ENCODE measurements at regions not wholly inside any gene's neighbourhood (a gene's known extent, or its start where the extent isn't known, plus 50 kb on each side); places are given as distances from the start of the nearest gene placed in this dataset.
A peak's percentile ranks its signal among the peaks of the same experiment; 100 is the strongest.
"Not testable (repeated sequence)": the region's sequence is repeated elsewhere in the genome, so short reads cannot be mapped to it uniquely, and the experiment has no call there.

- DNase-seq = not testable (repeated sequence)
These were observed 141.1 kb downstream of the SLCO4C1 start for GRCh38 chr5:102154791-102155605.

GRCh38 chr5:102154291-102154690 is 141.8 kb downstream of the SLCO4C1 start:
- DNase-seq = no peak

DNA sequence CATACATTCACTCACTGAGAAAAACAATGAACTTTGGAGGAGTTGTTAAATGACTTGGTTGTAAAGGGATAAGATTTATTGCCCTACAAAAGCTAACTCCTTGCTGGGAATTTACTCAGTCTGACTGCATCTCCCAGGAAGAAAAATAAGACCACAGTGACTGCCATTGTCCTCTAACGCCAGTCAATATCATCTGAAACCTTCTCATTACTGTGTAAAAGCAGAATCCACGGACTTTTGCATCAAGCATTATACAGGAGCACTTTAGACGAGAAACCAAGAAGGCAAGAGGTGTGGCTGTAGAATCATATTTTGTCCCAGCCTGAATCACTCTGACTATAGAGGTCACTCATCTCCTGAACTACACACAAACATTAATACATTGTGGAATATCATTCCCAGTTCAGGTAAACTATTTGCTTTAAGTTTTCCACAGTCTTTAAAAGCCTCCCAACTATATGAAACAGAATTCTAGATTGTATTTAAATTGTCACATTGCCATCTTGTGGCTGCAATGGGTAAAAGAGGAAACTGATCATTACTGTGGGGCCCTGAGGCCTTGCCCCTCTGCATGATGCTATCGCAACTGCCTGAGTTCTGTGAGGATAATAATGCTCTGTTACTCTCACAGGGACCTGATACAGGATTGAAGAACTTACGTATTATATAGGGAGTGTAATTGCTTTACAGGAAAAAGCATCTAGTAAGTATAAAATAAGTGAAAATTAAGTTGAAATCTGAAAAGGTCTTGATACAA is 142.9 kb downstream of the SLCO4C1 start:
- DNase-seq = peak; percentile 33

- no peak for DNase-seq
These were observed 157.1 kb downstream of the SLCO4C1 start for GRCh38 chr5:102139029-102139428.

GRCh38 chr5:102138243-102138653 is 157.8 kb downstream of the SLCO4C1 start:
- DNase-seq = no peak

GRCh38 chr5:102130890-102131289 is 165.2 kb downstream of the SLCO4C1 start:
- no peak for DNase-seq

DNA sequence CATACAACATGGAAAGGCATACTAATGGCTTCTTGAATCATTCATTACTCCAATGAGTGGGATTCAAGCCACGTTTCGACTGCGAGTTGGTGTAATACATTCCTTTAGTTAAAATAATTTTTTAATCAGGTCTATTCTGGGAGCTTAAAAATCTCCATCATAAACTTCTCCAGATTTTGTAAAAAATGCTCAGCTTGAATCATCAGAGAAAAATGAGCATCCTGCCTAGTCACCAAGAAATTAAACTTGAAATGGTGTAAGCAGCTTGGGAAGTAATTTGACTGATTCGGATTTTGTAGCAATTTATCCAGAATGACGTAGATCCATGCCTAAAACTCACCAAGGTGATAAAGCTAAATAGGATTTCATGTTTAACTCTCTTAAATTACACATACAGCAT is 165.7 kb downstream of the SLCO4C1 start:
- no peak for DNase-seq

GRCh38 chr5:102119252-102119651 is 176.8 kb downstream of the SLCO4C1 start:
- no peak for DNase-seq

- DNase-seq = no peak
These were observed 180.3 kb downstream of the SLCO4C1 start for GRCh38 chr5:102115736-102116135.

- no peak for DNase-seq
These were observed 181.5 kb downstream of the SLCO4C1 start for GRCh38 chr5:102114525-102115069.

GRCh38 chr5:102107865-102108264 is 188.2 kb downstream of the SLCO4C1 start:
- DNase-seq = no peak

DNA sequence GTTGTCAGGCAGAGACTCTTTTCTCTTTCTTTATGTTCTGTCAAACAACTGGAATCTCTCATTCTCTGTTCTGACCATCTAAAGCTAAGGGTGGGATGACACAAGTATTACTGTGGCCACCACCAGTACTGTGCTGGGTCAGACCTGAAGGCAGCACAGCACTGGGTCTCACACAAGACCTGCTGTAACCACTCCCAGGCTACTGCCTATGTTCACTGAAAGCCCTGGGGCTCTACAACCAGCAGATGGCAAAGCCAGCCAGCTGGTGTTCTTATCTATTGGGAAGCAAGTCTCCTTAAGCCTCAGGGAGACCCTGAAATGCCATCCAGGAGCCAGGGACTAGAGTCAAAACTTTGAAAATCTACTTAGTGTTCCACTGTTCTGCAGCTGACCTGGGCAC is 189.5 kb downstream of the SLCO4C1 start:
- DNase-seq = no peak

- no peak for DNase-seq
These were observed 196.2 kb downstream of the SLCO4C1 start for GRCh38 chr5:102099766-102100331.

GRCh38 chr5:102099083-102099482 is 197.0 kb downstream of the SLCO4C1 start:
- DNase-seq = not testable (repeated sequence)

GRCh38 chr5:102098606-102099005 is 197.5 kb downstream of the SLCO4C1 start:
- not testable (repeated sequence) for DNase-seq

- no peak for DNase-seq
These were observed 205.3 kb downstream of the SLCO4C1 start for GRCh38 chr5:102090770-102091169.

DNA sequence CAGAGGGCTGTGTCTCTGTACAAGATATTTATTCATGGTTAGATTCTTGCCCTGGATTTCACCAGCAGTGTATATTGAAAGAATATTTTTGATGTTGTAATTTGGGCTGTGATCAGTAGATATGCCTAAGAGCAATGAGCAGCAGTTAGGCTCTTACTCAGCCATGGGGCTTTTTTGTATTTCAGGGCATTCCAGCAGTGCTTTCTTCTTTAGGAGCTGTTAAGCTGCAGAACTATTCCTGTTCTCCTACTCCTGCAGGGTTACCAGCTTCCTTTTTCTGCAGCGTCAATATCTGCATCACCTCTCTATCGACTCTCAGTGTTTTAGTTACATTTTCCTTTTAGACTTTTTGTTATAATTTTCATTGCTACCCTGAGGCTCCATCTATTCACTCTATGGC is 206.2 kb downstream of the SLCO4C1 start:
- DNase-seq = no peak

DNA sequence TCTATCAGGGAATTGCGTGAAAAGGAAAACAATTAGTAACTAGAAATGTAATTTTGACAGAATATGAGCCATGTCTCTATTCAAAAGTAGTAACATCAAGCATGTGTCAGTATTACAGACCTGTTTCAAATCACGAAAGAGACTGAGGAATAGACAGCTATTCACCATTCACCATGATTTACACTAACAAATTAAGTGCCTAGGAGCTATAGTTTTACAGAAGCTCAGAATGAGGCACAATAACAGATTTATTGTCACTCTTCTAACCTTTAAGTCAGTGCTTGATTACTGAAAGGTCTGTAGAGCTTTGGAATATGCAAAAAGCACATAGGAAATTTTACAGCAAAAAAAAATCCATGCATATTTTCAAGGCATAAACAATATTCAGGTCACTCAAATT is 208.2 kb downstream of the SLCO4C1 start:
- DNase-seq = no peak

DNA sequence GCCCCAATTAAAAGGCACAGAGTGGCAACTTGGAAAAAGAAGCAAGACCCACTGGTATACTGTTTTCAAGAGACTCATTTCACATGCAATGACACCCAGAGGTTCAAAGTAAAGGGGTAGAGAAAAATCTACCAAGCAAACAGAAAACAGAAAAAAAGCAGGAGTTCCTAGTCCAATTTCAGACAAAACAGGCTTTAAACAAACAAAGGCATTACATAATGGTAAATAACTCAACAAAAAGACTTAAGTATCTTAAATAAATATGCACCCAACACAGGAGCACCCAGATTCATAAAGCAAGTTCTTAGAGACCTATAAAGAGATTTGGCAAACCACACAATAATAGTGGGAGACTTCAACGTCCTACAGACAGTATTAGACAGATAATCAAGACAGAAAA is 215.8 kb downstream of the SLCO4C1 start:
- DNase-seq = no peak

- no peak for DNase-seq
These were observed 218.2 kb downstream of the SLCO4C1 start for GRCh38 chr5:102077920-102078319.

GRCh38 chr5:102069974-102070373 is 226.1 kb downstream of the SLCO4C1 start:
- DNase-seq = no peak

DNA sequence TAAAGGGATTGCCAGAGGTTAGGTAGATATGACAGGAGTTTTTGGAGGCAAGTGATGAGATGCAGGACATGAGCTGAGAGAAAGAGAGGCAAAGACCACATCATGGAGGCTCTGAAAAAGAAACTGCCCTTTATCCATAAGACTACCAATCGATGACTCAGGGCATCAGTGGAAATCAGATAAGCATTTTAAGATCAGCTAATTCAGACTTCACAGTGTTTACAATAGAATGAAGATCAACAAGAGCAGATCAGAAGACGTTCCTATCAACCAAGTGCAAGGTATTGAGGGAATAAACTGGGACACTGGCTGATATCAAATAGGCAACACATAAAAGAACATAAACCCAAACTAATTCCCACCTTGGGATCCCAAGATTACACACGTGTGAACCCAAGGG is 227.2 kb downstream of the SLCO4C1 start:
- no peak for DNase-seq

- no peak for DNase-seq
These were observed 246.6 kb downstream of the SLCO4C1 start for GRCh38 chr5:102049517-102049916.

DNA sequence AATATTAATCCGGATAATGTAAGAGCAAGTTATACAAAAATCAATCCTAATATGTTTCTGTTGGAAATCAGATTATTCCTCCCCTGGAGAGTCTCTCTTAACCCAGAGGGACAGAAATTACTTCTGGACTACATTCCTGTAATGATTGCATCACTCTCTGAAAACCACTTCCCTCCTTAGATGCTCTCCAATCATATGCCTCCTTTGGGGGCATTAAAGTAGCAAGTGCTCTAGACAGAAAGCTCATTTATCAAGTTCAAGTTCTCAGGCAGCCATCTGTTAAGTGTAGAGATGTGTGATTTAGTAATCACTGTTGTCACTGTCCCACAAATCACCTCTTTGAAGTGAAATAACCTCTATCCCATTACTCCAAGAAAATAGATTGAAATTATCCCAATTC is 247.1 kb downstream of the SLCO4C1 start:
- DNase-seq = no peak

Data from kidney glomerular epithelial cell (primary cell).